Neural cell (in vitro differentiated cells): ENCODE measurements at regions not wholly inside any gene's neighbourhood (a gene's known extent, or its start where the extent isn't known, plus 50 kb on each side); places are given as distances from the start of the nearest gene placed in this dataset.

Experiments
- H2AFZ ChIP-seq: fragments of 200-600, 300-800 bp; sonication (generic), shearing (Covaris generic); 2 replicates; pipeline ENCODE4 v1.6.0; 2014; ENCODE audit warnings: low read depth, mild to moderate bottlenecking, antibody characterized with exemption, low read length, moderate library complexity
- H3F3A ChIP-seq: fragments of 200-600 bp; shearing (Covaris generic); 2 replicates; pipeline ENCODE4 v1.6.1; 2016; ENCODE audit warnings: mild to moderate bottlenecking, moderate library complexity, mixed read lengths, antibody characterized with exemption, low read length; ENCODE audit not compliant: insufficient read depth, poor library complexity, severe bottlenecking
- H3K27ac ChIP-seq: fragments of 200-600, 300-800 bp; sonication (generic), shearing (Covaris generic); 2 replicates; pipeline ENCODE4 v1.5.1; 2014; ENCODE audit warnings: mild to moderate bottlenecking, low read length, moderate library complexity
- H3K27me3 ChIP-seq: fragments of 300-800, 200-600 bp; sonication (generic), shearing (Covaris generic); 2 replicates; pipeline ENCODE4 v1.6.0; 2014; ENCODE audit warnings: mild to moderate bottlenecking, low read depth, low read length, moderate library complexity; ENCODE audit not compliant: insufficient read depth
- H3K36me3 ChIP-seq: fragments of 300-800, 200-600 bp; sonication (generic), shearing (Covaris generic); 2 replicates; pipeline ENCODE4 v1.5.1; 2014; ENCODE audit warnings: mild to moderate bottlenecking, antibody characterized with exemption, low read length, moderate library complexity; ENCODE audit not compliant: insufficient read depth
- H3K4me2 ChIP-seq: fragments of 300-800, 200-600 bp; sonication (generic), shearing (Covaris generic); 2 replicates; pipeline ENCODE4 v1.6.0; 2014; ENCODE audit warnings: mild to moderate bottlenecking, low read length
- H3K4me3 ChIP-seq: fragments of 300-800, 200-600 bp; sonication (generic), shearing (Covaris generic); 2 replicates; pipeline ENCODE4 v1.5.1; 2014; ENCODE audit warnings: mild to moderate bottlenecking, low read length, moderate library complexity
- H3K79me2 ChIP-seq: fragments of 200-600 bp; shearing (Covaris generic); replicated peaks from 2 replicates; pipeline ENCODE4 v1.6.0; 2014; ENCODE audit warnings: mild to moderate bottlenecking, low read length, moderate library complexity; ENCODE audit not compliant: insufficient read depth
- H3K9ac ChIP-seq: fragments of 300-800, 200-600 bp; sonication (generic), shearing (Covaris generic); 2 replicates; pipeline ENCODE4 v1.6.1; 2016; ENCODE audit warnings: mild to moderate bottlenecking, low read length, mixed read lengths
- H3K9me2 ChIP-seq: fragments of 200-600 bp; shearing (Covaris generic); 2 replicates; pipeline ENCODE4 v1.6.1; 2016; ENCODE audit warnings: mild to moderate bottlenecking, low read length, mixed read lengths; ENCODE audit not compliant: insufficient read depth
- H3K9me3 ChIP-seq: fragments of 200-600, 300-800 bp; sonication (generic), shearing (Covaris generic); 2 replicates; pipeline ENCODE4 v1.6.1; 2016; ENCODE audit warnings: mild to moderate bottlenecking, mixed run types, low read length, moderate library complexity, mixed read lengths
- H4K20me1 ChIP-seq: fragments of 200-600 bp; shearing (Covaris generic); 2 replicates; pipeline ENCODE4 v1.6.1; 2016; ENCODE audit warnings: mild to moderate bottlenecking, mixed run types; ENCODE audit not compliant: insufficient read depth
- EZH2 ChIP-seq: fragments of 200-600, 300-800 bp; shearing (Covaris generic), sonication (generic); IDR thresholded peaks from 2 replicates; pipeline ENCODE4 v1.6.1; 2014; ENCODE audit warnings: antibody characterized with exemption, low read length, borderline replicate concordance, mild to moderate bottlenecking; ENCODE audit not compliant: insufficient read depth, poor library complexity, severe bottlenecking
- MXI1 ChIP-seq: fragments of 450-650 bp; conservative IDR thresholded peaks from 2 replicates; pipeline ENCODE4 v1.6.1; 2014; ENCODE audit warnings: antibody characterized with exemption, mild to moderate bottlenecking; ENCODE audit not compliant: poor library complexity, severe bottlenecking
- RAD21 ChIP-seq: fragments of 450-650 bp; conservative IDR thresholded peaks from 2 replicates; pipeline ENCODE4 v1.6.1; 2014; ENCODE audit warnings: antibody characterized with exemption, mild to moderate bottlenecking, moderate library complexity
- SMC3 ChIP-seq: fragments of 450-650 bp; conservative IDR thresholded peaks from 2 replicates; pipeline ENCODE4 v1.6.1; 2014; ENCODE audit warnings: antibody characterized with exemption, mild to moderate bottlenecking, moderate library complexity; ENCODE audit not compliant: poor library complexity
- TAF1 ChIP-seq: IDR thresholded peaks from 2 replicates; pipeline ENCODE4 v1.6.1; 2012; ENCODE audit warnings: low read depth
- TF ChIP-seq, protein P1 (sequence below): IDR thresholded peaks from 2 replicates; pipeline ENCODE4 v1.6.1; 2012; ENCODE audit warnings: borderline replicate concordance
- TF ChIP-seq, protein P2 (sequence below): fragments of 450-650 bp; IDR thresholded peaks from 2 replicates; pipeline ENCODE4 v1.5.1; 2014; ENCODE audit warnings: antibody characterized with exemption, mild to moderate bottlenecking, moderate library complexity; ENCODE audit not compliant: poor library complexity, severe bottlenecking

DNA sequence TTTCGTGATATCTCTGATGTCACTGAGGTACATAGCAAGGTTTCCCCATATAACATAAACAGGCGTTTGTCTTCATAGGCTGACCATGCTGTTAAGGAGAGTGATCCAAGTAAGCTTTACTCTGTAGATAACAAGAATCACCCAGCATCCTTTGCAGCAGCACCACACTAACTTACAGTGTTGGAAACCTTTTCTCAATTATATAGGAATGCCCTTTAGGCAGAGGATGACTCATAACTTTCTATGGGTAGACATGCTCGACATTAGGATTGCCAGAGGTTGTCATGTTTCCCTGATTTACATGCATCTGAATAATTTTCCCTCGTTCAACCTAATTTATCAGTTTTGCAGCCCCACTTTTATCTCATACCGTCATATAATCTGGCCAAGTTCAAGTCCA is 870.0 kb upstream of the CDH9 start:
- no peak overlapping the region for H3K4me2 ChIP-seq
- H3K79me2 ChIP-seq: no peaks in the 10 kb centered on the region
- no peaks in the 10 kb centered on the region for H3K36me3 ChIP-seq
- H3K9me2 ChIP-seq: no peaks in the 10 kb centered on the region
- no peak overlapping the region for H2AFZ ChIP-seq
- H3K9ac ChIP-seq: no peak overlapping the region
- H3K27ac ChIP-seq: no peak overlapping the region
- no peaks in the 10 kb centered on the region for H3F3A ChIP-seq
- no peak overlapping the region for H3K4me3 ChIP-seq
- H3K9me3 ChIP-seq: no peaks in the 10 kb centered on the region
- no peaks in the 10 kb centered on the region for H3K27me3 ChIP-seq
- H4K20me1 ChIP-seq: no peaks in the 10 kb centered on the region
- TF ChIP-seq, protein P1, sequence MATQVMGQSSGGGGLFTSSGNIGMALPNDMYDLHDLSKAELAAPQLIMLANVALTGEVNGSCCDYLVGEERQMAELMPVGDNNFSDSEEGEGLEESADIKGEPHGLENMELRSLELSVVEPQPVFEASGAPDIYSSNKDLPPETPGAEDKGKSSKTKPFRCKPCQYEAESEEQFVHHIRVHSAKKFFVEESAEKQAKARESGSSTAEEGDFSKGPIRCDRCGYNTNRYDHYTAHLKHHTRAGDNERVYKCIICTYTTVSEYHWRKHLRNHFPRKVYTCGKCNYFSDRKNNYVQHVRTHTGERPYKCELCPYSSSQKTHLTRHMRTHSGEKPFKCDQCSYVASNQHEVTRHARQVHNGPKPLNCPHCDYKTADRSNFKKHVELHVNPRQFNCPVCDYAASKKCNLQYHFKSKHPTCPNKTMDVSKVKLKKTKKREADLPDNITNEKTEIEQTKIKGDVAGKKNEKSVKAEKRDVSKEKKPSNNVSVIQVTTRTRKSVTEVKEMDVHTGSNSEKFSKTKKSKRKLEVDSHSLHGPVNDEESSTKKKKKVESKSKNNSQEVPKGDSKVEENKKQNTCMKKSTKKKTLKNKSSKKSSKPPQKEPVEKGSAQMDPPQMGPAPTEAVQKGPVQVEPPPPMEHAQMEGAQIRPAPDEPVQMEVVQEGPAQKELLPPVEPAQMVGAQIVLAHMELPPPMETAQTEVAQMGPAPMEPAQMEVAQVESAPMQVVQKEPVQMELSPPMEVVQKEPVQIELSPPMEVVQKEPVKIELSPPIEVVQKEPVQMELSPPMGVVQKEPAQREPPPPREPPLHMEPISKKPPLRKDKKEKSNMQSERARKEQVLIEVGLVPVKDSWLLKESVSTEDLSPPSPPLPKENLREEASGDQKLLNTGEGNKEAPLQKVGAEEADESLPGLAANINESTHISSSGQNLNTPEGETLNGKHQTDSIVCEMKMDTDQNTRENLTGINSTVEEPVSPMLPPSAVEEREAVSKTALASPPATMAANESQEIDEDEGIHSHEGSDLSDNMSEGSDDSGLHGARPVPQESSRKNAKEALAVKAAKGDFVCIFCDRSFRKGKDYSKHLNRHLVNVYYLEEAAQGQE: no peak
- TF ChIP-seq MXI1 (no peak), SMC3 (no peak), RAD21 (no peak), TAF1 (no peak), EZH2 (no peak)
- TF ChIP-seq, protein P2, sequence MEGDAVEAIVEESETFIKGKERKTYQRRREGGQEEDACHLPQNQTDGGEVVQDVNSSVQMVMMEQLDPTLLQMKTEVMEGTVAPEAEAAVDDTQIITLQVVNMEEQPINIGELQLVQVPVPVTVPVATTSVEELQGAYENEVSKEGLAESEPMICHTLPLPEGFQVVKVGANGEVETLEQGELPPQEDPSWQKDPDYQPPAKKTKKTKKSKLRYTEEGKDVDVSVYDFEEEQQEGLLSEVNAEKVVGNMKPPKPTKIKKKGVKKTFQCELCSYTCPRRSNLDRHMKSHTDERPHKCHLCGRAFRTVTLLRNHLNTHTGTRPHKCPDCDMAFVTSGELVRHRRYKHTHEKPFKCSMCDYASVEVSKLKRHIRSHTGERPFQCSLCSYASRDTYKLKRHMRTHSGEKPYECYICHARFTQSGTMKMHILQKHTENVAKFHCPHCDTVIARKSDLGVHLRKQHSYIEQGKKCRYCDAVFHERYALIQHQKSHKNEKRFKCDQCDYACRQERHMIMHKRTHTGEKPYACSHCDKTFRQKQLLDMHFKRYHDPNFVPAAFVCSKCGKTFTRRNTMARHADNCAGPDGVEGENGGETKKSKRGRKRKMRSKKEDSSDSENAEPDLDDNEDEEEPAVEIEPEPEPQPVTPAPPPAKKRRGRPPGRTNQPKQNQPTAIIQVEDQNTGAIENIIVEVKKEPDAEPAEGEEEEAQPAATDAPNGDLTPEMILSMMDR: no peak

DNA sequence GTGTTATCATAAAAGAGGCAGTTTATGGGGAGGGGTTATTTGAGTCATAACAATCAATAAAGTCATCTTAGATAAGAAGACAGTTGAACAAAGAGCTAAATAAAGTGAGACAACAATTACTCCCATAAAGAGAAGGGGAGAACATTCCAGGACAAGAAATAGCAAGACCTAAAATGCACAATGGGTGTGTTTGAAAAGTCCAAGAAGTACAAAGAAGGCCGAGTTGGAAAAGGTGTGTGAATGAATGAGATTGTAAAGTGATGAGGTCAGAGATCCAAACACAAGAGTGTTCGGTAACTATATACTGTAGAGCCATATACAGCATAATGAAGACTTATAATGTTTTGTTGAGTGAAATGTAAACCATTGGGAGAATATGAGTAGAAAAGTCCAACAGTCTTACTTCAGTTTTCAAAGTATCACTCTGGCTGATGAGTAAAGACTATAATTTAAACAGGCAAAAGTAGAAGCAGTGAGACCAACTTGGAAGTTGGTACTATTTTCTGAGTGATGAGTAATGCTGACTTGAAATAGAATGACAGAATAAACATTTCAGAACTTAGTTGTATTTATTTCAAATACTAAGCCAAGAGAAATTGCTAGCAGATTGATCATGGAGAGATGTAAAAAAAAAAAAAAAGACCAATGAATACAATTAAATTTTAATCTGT is 868.7 kb upstream of the CDH9 start:
- H3K4me3 ChIP-seq: no peak overlapping the region
- H3K4me2 ChIP-seq: no peak overlapping the region
- no peaks in the 10 kb centered on the region for H3F3A ChIP-seq
- no peaks in the 10 kb centered on the region for H3K9me2 ChIP-seq
- TF ChIP-seq, protein P1: no peak
- no peak for TF ChIP-seq RAD21
- H3K9me3 ChIP-seq: no peaks in the 10 kb centered on the region
- H4K20me1 ChIP-seq: no peaks in the 10 kb centered on the region
- H3K27me3 ChIP-seq: no peaks in the 10 kb centered on the region
- H3K9ac ChIP-seq: no peak overlapping the region
- no peak overlapping the region for H2AFZ ChIP-seq
- no peaks in the 10 kb centered on the region for H3K36me3 ChIP-seq
- H3K79me2 ChIP-seq: no peaks in the 10 kb centered on the region
- no peak overlapping the region for H3K27ac ChIP-seq
